Tongue (tissue), 1 donor: ENCODE measurements at regions not wholly inside any gene's neighbourhood (a gene's known extent, or its start where the extent isn't known, plus 50 kb on each side); places are given as distances from the start of the nearest gene placed in this dataset.
A peak's percentile ranks its signal among the peaks of the same experiment; 100 is the strongest.

Experiments
- DNase-seq: peaks from one replicate; pipeline ENCODE4 v3.0.0-alpha.2; 2015

DNA sequence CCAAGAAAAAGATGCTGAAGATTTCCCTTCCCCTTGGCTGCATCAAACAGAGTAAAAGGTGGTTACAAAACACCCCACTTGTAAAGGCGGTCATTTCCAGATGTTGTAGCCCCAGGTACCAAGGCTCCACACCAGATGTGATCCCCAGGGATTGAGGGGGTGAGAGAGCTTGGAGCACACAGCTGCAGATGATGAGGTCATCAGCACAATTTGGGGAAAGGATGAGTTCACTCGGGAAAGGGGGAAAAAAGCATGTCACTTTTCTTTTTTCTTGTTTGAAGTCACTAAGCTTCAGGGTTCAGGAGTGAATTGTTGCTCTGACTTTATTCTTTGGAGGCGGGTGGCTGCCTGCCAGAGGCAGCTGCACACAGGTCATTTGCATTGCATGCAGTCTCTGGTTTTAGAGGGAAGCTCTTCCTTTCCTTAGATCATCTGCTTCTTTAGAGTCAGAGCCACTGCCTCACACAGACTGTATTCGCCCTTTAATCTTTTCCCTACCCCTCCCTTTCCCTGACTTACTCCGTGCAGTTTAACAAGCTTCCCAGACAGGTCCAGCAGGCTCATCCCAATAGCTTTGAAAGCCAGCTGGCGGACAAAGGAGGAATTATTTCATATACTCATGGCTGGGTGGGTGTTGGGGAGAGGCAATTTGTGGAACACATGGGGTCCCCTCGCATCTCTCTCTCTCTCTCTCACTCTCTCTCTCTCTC is 409.3 kb upstream of the SLC24A2 start:
- DNase-seq, result peak; percentile 82

DNA sequence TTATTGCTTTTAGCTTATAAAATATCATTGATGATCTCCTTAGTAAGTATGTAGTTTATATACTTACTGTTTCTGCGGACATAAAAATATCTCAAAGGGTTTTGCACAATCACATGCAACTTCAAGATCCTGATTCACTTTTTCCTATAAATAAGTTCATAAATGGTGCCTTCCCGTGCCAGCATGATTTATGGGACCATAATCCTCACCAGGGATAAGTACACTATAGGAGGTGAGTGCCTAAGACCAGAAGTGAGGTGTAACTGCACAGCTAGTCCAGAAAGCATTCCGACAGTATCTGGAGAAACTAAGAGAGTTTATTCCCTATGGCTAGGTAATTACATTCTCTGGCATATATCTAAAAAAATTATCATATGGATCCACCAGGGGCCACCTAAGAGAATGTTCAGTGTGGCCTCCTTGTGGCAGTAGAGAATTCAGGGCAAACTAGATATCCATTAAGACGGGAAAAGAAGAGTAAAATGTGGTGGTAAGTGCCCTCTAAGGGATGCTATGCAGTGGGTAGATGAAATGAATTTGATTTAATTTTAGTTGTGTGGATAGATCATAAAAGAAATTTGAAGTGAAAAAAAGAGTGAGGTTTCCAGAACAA is 402.5 kb upstream of the SLC24A2 start:
- DNase-seq, result no peak

DNA sequence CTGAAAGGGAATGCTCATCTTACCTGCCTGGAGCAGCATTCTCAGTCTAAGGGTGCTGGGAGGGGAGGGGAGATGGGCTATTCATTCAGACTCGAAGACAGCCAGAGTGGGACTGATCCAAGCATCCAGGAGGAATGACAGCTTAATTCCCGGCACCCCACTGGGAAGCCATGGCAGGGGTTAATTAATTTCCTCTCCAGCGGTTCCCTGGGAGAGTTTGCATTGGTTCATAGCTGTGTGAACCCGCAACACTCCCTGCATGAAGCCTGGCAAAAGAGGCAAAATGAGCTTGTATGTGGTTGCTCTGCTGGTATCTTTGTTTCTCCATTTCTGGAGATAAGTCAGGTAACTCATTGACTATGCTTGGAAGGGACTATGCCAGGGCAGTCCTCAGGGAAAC is 401.0 kb upstream of the SLC24A2 start:
- DNase-seq, result no peak

DNA sequence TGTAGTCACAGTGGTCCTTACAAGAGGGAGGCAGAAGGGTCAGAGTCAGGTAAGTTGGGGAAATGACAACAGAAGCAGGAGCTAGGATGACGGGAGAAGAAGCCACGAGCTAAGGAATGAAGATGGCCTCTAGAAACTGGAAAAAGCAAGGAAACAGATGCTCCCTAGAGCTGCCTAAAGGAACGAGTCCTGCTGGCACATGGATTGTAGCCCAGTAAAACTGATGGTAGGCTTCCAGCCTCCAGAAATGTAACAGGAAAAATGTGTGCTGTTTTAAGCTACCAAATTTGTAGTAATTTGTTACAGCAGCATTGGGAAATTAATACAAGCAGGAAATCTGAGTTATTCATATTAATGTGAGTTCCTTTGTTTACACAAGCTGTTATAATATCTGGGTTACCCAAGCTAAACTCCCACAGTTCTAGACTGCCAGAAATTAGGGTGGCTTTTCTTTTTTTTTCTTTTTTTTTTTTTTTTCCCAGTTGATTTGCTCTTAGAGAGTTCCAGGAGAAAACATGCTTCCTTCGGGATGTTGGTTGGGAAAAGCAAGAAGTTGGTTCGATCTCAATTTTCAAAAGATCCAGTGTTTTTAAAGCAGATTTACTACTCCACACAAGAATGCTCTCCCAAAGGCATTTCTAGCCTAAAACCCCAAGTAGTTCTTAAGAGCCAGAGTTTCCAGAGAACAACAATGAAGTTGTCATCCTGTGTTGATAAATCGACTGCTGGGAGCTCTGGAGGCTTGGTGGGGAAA is 400.0 kb upstream of the SLC24A2 start:
- DNase-seq, result no peak

DNA sequence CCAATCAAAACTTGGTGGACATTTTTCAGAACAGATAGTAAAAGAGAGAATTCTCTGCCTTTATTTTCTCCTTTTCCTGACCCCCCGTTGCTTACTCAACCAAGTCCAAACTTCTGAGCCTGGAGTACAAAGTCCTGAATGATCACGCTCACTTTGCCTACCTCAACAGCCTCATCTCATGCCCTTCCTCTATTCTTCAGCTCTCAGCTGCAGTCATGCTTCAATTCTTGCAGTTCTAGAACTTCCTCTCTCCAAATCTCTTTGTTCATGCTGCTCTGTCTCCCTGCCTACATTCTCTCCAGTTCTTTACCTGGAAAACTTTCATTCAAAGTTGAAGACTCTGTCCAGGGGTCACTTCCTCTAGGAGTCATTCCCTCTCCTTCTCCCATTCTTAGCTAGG is 398.5 kb upstream of the SLC24A2 start:
- no peak for DNase-seq

DNA sequence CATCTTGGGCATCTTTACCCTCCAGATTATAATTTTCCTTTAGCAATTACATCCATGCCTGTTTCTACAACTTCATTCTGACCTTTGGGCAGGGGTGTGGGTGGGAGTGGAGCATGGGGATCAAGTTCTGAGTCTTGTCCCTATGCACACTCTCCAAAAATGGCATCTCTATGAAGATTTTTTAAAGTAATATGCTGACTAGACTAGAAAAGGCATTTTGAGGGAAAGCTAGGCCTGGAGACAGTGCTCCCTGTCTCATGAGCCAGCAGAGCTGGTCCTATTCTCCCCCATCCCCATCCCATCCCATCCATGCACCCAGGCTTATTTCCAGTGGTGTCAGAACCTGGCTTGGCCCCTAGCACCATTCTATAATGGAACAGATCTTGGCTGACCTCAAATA is 398.0 kb upstream of the SLC24A2 start:
- DNase-seq, result no peak

DNA sequence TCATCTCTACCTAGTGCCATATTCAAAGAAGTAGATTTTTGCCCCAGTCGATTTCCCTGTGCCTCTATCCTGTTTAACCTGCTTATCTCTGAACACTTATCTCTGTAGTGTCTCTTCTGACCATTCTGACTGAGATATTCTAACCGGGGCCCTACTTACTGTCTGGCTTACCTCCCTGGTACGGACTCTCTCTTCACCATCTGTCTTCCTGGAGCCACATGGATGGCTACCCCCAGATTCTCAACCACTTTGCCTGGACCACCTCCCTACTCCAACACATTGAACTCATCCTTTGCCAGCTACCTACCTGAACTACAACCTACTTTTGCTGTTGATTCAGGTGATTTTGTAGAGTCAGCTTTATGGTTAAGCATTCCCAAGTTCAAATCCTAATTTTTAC is 397.4 kb upstream of the SLC24A2 start:
- DNase-seq, result no peak

DNA sequence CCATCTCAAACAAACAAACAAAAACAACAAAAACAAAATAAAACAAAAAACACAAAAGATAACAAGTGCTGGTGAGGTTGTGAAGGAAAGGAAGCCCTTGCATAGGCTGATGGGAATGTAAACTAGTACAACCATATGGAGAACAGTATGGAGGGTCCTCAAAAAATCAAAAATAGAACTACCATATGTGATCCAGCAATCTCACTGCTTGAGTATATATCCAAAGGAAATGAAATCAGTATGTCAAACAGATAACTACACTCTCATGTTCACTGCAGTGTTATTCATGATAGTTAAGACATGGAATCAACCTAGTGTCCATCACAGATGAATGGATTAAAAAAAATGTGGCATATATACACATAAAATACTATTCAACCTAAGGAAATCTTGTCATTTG is 395.7 kb upstream of the SLC24A2 start:
- no peak for DNase-seq

DNA sequence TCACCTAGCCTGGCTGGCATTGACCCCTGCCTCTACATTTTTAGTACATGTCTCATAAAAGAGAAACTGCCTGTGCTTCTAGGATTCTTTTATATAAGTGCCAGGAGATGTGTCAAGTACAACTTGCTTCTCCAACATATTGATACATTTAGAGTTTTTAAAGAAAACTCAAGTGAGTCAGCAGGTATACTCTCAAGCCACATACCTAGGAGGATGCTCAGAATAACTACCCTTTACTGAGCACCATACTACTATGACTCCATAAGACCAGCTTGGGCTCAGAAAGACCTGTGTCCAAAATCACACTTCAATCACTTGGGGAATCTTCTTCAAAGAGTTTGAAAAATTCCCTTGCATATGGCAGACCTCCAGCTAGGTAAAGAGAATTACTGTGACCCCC is 389.8 kb upstream of the SLC24A2 start:
- no peak for DNase-seq

DNA sequence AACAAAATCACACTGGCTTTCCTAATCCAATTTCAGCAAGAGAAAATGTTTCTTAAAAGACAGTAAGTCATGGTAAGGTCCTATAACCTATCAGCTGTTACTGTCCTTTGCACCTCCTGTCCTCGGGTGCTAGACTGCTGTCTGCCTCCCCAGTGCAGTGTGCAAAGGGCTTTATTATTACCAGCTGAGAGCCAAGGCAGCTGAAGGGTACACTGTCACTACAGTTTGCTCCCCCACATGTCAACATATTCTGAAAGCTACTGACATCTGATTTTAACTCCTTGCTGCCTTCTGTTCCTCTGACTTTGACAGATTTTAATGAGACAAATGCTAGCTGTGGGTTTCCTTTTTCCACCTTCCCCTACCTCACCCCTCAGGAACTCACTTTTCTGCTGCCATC is 389.4 kb upstream of the SLC24A2 start:
- peak; percentile 21 for DNase-seq

DNA sequence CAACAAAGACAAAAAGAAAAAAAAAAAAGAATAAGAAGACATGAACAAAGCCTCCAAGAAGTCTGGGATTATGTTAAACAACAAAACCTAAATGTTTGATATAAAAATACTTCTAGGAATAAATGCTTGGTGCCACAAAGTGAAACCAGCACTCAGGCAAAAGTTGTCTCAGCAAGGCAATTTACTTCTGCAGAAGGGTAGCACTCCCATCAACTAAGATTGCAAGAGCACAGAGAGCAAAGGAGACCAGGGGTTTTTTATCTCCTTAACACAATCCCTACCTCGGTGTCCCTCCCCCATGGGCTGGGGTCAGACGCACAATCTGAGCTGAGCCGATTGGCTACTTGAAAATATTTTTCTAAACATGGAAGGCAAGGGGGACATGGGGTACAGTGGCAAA is 381.3 kb upstream of the SLC24A2 start:
- no peak for DNase-seq

DNA sequence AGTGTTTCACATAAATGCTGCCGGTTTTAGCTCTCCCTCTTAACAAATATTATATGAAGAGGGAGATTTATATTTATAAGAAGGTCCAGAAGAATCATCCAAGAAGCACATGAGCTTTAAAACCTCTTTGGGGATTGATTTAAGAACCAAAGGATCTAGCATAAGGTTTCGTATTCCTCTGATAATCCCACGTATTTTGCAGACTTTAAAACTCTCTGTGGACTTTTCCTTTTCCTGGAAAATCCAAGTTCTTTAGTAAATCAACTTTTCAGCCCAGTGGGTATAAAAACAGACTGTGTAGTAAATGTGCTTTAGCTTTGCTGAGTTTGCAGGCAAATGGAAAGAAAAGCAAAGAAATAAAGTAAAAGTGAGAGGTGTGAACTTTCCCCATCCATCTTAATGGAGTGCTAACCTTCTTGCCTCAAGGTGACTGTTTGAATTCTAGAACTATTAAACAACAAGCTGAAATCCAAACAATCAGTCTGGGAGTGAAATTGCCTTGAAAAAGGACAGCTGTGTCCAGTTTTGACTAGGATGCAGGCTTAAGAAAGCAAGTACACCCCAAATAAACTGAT is 363.4 kb upstream of the SLC24A2 start:
- no peak for DNase-seq

DNA sequence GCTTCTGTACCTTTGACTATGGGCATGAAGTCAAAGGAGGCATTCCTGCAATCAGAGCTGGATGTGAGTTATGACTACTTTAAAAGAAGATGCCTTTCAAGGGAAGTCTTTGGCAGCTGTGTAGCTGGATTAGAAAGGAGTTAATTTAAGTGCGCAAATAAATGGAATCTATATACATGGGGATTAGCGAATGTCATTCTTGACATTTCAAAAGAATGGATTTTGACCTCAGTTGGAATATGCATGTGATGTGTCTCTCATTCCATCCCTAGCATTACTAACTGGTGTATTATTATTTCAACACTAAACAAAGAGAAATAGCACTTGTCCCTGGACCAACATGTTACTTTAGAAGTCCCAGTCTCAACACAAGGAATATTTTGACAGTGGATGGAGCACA is 359.6 kb upstream of the SLC24A2 start:
- DNase-seq, result peak; percentile 49

DNA sequence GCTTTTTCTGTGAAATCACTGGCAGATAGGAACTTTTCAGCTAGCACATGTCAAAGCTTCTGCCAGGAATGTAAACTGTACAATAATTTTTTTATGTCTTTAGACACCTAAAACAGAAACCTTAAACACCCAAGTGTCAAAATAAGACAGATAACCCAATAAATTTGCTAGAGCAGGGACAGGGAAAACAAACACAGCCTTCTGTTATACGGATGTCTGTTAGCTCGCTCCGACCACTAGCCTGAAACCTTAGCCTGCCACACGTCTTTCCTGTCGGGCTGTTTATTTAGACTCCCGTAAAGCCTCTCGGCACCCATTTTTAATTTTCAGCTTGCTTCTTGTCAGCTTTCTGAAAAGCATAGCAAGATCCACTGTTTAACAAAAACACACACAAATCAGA is 355.4 kb upstream of the SLC24A2 start:
- DNase-seq, result no peak

DNA sequence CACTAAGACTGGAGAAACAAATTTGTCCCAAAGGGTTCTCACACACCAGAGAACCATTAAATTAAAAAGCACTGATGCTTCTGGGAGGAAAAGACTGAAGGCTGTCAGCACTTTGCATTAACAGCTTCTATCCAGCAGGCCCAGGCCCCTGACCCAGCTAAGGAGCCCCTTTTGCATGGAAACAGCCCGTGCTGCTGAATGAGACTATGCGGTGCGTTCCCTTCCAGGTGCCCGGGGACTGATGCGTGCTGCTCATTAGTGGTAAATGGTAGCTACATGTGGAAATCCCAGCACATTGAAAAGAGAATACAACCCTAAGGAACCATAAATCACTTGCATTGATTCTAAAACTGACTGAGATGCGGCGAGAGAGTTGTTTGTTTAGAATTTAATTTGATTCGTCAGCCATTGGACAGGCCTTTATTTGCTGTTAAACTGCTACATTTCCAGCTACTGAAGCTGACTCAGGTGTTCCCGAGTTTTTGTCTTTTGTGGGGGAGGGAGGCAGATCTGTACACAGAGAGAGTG is 351.0 kb upstream of the SLC24A2 start:
- DNase-seq, result no peak

DNA sequence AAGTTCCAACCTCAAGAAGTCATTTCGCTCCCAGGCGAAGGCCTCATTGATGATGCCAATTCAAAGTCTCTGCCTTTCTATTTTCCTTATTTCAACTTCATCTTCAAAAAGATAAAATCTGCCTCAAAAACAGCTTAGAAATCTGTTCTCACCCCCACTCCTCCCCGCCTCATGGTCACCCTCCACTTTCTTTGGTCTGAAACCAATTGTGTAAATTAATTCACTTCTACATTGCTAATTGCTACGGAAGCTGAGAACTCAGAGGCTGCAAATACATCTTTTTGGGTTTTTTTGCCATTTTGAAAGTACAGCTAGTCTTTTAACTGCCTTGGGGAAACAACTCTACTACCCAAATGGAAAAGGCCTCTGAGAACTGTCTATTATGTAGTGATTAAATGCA is 350.0 kb upstream of the SLC24A2 start:
- no peak for DNase-seq

DNA sequence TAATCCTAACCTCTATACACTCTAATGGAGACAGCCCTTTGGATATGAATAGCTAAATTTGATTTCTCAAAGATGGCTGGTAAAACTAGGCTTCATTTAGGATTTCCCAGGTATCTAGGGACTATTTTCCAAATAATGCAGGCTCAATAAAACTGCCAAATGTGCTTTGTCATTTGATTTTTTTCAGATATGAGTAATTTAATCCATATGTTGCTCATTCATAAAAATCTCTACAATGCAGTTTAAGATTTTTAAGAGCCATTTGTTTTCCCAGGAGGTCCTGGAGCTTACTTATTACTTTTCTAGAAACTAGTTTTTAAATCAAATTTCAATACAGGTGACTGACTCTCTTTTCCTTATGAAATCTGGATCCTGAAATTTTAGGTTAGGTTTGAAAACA is 349.3 kb upstream of the SLC24A2 start:
- DNase-seq, result no peak

DNA sequence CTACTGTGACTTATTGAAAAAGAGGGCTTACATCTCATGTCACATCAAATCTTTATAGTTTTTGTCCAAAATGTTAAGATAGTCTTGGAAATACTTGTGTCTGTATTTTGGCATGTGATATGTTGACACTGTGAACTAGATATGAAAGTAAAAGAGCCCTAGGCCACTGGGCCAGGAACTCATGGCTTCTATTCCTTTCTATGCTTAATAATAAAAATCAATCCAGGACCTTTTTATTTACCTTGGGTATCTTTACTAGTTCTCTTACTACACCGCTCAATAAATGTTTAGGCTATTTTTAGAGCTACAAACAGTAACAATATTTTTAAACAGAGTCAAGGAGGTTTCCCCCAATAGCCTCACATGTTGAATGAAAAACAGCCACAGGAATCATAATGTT is 348.6 kb upstream of the SLC24A2 start:
- no peak for DNase-seq

DNA sequence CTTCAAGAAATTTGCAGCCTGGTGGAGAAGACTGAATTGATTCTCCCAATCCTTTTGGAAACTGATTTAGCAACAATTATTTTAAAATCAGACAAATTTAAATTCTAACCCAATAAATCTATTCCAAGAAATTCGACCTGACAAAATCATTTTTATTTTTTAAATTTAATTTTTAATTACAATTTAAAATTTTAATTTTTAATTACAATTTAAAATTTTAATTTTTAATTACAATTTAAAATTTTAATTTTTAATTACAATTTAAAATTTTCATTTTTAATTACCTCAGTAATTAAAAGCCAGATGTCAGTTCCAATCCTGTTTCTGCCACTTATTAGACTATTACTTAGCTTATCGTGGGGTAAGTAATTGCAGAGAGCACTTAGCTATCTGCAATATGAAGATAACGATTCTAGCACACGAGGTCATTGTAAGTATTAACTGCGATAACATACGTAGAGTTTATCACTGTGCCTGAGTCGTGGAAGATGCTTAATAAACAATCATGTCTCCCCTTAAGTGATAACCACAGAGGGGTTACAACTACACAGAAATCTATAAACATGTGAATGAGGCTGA is 346.4 kb upstream of the SLC24A2 start:
- no peak for DNase-seq

DNA sequence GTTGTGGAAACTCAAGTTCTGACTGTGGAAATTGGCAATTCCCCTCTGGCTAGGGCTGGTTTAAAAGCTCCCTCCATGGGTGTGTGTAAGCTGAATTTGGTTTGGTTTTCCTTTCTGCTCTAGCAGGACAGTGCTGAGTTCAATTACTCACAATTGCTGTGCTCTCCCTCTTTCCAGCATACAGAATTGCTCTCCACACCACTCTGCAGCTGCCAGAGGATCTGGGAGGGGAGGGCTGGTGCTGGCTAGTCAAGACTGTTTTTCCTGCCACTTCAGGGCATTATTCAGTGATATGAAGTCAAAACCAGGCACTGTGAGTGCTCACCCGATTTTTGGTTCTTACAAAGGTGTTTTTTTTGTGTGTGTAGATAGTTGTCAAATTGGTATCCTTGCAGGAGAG is 336.9 kb upstream of the SLC24A2 start:
- peak; percentile 55 for DNase-seq

DNA sequence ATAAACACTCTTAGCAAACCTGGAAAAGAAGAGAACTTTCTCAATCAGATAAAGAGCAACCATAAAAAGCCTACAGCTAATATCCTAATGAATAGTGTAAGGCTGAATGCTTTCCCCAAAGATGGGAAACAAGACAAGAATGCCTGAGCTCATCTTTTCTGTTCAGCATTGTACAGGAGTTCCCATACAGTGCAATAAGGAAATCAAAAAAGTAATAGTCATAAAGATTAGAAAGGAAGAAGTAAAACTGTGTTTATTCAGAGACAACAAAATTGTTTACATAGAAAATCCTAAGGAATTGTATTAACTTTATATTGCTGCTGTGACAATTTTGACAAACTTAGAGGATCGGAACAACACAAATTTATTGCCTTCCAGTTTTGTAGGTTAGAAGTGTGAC is 330.7 kb upstream of the SLC24A2 start:
- DNase-seq, result no peak

DNA sequence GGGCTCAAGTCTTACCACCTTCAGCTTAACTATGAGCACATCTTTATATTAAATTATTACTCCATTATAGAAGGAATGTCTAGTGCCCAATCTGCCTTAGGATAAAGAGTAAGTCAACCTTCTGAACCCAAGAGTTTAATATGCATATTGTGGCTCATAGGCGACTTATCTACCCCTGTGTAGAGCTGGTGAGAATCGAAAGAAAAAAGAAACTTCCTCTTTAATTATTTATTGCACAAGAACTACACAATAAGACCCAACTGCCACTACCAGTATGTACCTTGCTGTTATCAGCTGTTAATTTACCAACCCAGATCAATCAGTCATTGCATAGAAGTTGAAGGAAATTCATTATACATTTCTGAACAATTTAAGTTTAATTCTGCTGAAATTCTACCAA is 329.1 kb upstream of the SLC24A2 start:
- DNase-seq, result no peak

DNA sequence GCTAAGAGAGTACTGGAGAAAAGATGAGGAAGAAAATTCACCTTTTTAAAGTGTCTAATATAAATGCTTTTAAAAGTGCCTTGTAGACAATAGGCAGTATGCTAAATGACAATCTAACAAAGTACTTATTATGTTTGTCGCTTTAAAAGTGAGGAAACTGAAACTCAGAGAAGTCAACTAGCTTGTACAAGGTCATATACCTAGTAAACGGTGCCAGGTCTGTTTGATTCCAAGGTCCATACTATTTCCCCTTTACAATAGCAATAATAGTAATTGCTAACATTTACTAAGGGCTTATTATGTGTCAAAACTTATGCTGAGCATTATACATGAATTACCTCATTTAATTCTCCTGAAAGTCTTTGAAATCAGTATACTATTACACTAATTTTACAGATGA is 328.6 kb upstream of the SLC24A2 start:
- DNase-seq, result no peak
